Loucy (cell line): ENCODE measurements at regions not wholly inside any gene's neighbourhood (a gene's known extent, or its start where the extent isn't known, plus 50 kb on each side); places are given as distances from the start of the nearest gene placed in this dataset.

Source experiments
- CTCF ChIP-seq: fragments of 200-600 bp; sonication (generic); conservative IDR thresholded peaks from 2 replicates; pipeline ENCODE4 v1.5.1; 2014; ENCODE audit warnings: mild to moderate bottlenecking, antibody characterized with exemption, low read length
- EZH2phosphoT487 ChIP-seq: fragments of 200-600 bp; IDR thresholded peaks from 2 replicates; pipeline ENCODE4 v1.6.1; 2018; ENCODE audit warnings: antibody characterized with exemption, mild to moderate bottlenecking, moderate library complexity, borderline replicate concordance

GRCh38 chr5:117800261-117800660, 1188.1 kb downstream of the DTWD2 start:
- no peak for TF ChIP-seq CTCF
- TF ChIP-seq EZH2phosphoT487, result no peak
